HK-2 (cell line): ENCODE measurements at regions not wholly inside any gene's neighbourhood (a gene's known extent, or its start where the extent isn't known, plus 50 kb on each side); places are given as distances from the start of the nearest gene placed in this dataset.
"Not testable (repeated sequence)": the region's sequence is repeated elsewhere in the genome, so short reads cannot be mapped to it uniquely, and the experiment has no call there.

Source experiments
- DNase-seq: peaks from one replicate; pipeline ENCODE4 v3.0.0-alpha.2; 2018; ENCODE audit not compliant: unreplicated experiment

- DNase-seq = no peak
Measured at GRCh38 chr6:97687916-97688315, 404.9 kb upstream of the MMS22L start.

DNA sequence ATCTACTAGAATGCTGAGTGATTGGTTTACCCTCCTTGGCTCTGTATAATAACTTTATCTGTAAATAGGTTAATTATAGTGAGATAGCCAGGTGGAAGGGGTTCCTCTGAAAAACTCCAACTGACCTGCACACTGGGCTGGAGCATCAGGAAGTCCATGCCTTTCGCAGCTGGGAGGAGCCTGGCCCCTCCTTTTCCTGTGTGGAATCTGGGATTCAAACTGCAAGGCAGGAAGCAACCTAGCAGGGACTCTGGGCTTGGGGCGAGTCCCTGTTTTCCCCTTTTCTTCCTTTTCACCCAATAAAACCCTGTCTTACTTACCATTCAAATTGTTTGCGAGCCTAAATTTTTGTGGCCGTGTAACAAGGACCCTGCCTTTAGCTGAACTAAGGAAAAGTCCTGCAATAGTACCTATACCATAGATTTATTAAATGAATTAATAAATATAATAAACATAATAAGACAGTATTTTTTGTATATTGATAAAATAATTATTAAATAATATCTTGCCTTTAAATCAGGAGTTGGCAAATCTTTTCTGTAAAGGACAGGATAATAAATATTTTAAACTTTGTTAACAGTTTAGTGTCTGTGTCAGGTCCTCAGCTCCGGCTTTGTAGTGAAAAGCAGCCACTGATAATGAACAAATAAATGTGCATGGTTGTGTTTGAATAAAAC lies 406.2 kb upstream of the MMS22L start:
- DNase-seq = no peak

DNA sequence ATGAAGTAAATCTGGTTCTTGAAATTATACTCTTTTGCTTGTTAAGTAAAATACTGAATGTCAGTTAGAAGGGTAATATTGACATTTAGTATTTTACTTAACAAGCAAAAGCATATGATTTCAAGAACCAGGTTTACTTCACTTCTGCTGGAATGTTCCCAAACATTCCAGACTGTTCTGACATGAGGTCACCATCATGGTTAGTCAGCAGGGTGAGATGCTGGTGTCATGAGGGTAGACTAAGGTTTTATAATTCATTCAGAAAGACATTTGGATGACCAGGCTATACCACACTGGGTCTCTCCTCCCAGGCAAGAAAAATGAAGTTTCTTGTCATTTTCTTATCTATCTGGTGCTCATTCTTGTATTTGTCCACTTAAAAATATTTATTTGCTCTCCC lies 414.4 kb upstream of the MMS22L start:
- DNase-seq = no peak

- no peak for DNase-seq
Measured at GRCh38 chr6:97701801-97702200, 418.8 kb upstream of the MMS22L start.

DNA sequence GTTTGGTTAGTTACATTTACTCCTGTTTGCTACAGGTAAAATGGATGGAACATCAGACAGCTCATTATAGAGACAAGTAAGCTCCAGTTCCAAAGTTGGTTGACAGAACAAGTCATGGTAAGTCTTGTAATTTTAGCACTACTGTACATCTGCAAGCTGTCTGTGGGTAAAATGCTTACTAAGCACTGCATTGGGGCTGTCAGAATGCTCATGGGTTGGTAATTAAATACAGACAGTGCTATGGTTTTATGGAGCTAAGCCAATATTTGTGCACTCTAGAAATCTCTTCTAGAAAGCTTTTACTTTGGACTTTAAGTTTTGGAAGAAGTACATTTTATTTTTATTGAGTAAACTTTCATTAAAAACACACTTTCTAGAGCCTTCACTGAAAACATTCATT lies 419.2 kb upstream of the MMS22L start:
- DNase-seq = no peak

- DNase-seq = no peak
Measured at GRCh38 chr6:97703661-97704060, 420.6 kb upstream of the MMS22L start.

GRCh38 chr6:97705568-97705967 lies 422.6 kb upstream of the MMS22L start:
- no peak for DNase-seq

DNA sequence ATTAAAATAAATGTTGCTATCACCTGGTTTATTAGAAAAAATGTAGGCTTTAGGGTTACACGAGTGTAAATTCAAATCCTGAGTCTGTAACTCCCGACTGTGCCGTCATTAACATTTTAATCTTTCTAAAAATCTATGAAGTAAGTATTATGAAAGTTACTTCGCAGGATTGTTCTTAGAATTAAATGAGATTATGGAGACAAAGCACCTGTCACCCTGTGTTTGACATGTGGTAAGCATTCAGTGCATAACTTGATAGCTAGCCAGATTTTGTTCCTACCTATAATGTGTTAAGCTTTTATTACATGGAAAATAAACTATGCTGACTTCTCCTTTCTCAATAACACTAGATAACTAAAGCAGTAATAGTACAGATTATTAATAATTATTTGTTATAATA lies 429.7 kb upstream of the MMS22L start:
- DNase-seq = no peak

DNA sequence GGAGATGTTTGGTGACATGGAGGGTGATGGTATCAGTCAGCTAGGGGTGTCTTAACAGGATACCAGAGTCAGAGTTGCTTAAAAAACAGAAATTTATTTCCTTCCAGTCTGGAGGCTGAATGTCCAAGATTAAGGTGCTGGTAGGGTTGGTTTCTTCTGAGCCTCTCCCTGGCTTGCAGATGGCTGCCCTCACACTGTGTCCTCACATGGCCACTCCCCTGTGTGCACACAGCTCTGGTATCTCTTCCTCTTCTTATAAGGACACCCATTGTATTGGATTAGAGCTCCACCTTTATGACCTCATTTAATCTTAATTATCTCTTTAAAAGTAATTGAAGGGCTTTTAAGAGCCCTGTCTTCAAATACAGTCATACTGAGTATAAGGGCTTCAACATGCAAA lies 431.8 kb upstream of the MMS22L start:
- no peak for DNase-seq

- no peak for DNase-seq
Measured at GRCh38 chr6:97717086-97717485, 434.1 kb upstream of the MMS22L start.

DNA sequence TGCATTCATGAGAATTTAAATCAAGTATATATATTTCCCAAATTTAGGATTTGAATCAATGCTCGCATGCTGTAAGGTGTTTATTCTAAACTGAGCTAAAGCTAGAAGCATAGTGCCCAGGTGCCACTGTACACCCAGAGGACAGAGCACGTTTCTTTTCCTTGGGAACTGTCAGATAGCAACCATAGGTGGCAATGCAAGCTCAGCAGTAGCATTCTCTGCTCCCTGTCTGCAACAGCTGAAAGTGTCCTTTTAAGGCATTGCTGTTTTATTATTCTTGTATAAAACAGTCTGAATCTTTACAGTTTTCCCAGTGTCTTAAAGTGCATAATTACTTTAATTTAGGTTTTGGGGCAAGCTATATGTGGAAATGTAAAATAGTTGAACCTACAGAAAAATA lies 443.4 kb upstream of the MMS22L start:
- no peak for DNase-seq

- DNase-seq = no peak
Measured at GRCh38 chr6:97732045-97732444, 449.0 kb upstream of the MMS22L start.

GRCh38 chr6:97757575-97757974 lies 474.6 kb upstream of the MMS22L start:
- no peak for DNase-seq

DNA sequence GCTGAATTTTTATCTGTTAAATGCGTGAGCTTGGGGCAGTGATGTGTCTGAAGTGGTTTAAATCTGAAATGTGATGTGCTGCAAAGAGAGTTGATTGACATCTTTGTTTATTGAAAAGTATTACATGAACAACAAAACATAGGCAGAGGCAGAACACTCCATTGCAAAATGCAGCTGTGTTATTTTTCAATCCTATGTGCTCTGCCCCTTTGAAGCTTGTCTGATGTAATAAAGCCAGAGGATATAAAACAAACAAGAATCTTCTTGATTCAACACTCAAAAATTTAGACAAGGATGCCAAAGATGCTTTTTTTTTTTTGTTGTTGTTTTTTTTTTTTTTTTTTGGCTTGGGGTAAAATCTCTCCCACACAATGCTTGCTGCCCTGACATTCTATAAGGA lies 482.4 kb upstream of the MMS22L start:
- no peak for DNase-seq

GRCh38 chr6:97771372-97771771 lies 488.4 kb upstream of the MMS22L start:
- DNase-seq = no peak

DNA sequence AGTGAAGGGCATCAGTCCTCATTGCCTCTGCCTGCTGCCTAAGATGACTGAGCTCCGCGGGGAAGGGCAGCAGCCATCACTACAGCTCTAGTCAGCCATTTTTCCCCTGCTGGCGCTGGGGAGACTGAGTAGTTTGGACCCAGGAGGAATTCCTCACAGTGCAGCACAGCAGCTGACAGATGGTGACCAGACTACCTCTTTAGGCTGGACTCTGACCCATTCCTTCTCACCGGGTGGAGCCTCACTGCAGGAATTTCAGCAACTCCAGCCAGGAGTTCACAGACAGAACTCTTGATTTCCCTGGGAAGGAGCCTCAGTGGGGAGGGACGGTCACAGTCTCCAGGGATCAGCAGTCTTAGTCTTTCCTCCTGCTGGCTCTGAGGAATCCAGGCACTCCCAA lies 492.0 kb upstream of the MMS22L start:
- DNase-seq = no peak

DNA sequence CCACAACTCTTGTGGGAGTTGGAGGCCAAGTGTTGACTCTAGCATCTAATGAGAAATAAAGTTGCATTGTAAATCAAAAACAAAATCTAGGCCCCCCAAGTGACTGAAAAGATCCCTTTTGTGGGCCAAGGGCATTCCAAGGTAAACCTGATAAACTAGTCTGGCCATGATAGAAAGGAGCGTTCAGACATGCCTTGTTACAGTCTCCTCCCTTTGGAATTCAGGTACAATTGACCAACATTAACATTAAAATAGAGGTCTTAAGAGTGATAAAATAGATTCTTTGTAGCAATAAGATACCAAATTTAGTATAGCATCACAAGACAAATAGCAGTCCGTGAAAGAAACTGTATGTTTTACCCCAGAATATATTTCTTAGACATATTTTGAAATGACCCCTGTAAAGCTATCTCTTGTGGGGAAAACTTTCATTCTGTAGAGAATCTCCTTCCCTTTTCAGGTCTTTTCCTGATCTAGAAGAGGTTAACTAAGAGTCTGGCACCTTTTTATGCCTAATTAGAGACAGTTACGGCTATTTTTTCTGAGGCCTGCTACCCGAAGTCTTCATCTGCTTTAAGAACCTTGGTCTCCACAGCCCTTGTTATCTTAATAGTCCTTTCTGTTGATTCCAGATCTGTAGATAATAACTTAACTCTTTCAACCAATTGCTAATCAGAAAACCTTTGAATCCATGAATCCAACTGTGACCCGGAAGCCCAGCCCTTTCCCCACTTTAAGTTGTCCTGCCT lies 495.4 kb upstream of the MMS22L start:
- DNase-seq = no peak

- DNase-seq = not testable (repeated sequence)
Measured at GRCh38 chr6:97779039-97779766, 496.2 kb upstream of the MMS22L start.

- DNase-seq = no peak
Measured at GRCh38 chr6:97790926-97791590, 508.0 kb upstream of the MMS22L start.

GRCh38 chr6:97805596-97805995 lies 522.6 kb upstream of the MMS22L start:
- no peak for DNase-seq

GRCh38 chr6:97812940-97813339 lies 529.9 kb upstream of the MMS22L start:
- no peak for DNase-seq

- DNase-seq = no peak
Measured at GRCh38 chr6:97813889-97814567, 531.0 kb upstream of the MMS22L start.
